Colon (tissue), 2 donors: ENCODE measurements at regions not wholly inside any gene's neighbourhood (a gene's known extent, or its start where the extent isn't known, plus 50 kb on each side); places are given as distances from the start of the nearest gene placed in this dataset.
"Not testable (repeated sequence)": the region's sequence is repeated elsewhere in the genome, so short reads cannot be mapped to it uniquely, and the experiment has no call there.

Source experiments
- FAIRE-seq: peaks from 2 replicates; lab custom pipeline; 2012; peaks lifted over from hg19 to GRCh38; lab: Jason Lieb, UNC
- donor health status: control.
- donor health status: control.

GRCh38 chr4:118504927-118505326 lies 152.1 kb upstream of the PRSS12 start:
- peak; percentile 84 for FAIRE-seq

GRCh38 chr4:118505491-118505890 lies 152.7 kb upstream of the PRSS12 start:
- not testable (repeated sequence) for FAIRE-seq

- not testable (repeated sequence) for FAIRE-seq
These were observed 160.1 kb upstream of the PRSS12 start for GRCh38 chr4:118512870-118513269.

GRCh38 chr4:118514332-118514731 lies 161.5 kb upstream of the PRSS12 start:
- FAIRE-seq: not testable (repeated sequence)

GRCh38 chr4:118516107-118516506 lies 163.3 kb upstream of the PRSS12 start:
- not testable (repeated sequence) for FAIRE-seq

GRCh38 chr4:118530107-118530506 lies 155.1 kb upstream of the METTL14 start:
- not testable (repeated sequence) for FAIRE-seq

- FAIRE-seq: peak; percentile 93
These were observed 153.2 kb upstream of the METTL14 start for GRCh38 chr4:118531947-118532346.

GRCh38 chr4:118535788-118536187 lies 149.4 kb upstream of the METTL14 start:
- FAIRE-seq: not testable (repeated sequence)

GRCh38 chr4:118539412-118540077 lies 145.6 kb upstream of the METTL14 start:
- peak; percentile 96 for FAIRE-seq

GRCh38 chr4:118556576-118556975 lies 128.6 kb upstream of the METTL14 start:
- FAIRE-seq: not testable (repeated sequence)

- no peak for FAIRE-seq
These were observed 127.8 kb upstream of the METTL14 start for GRCh38 chr4:118557298-118557851.

GRCh38 chr4:118558188-118558587 lies 127.0 kb upstream of the METTL14 start:
- not testable (repeated sequence) for FAIRE-seq

- FAIRE-seq: not testable (repeated sequence)
These were observed 123.6 kb upstream of the METTL14 start for GRCh38 chr4:118561559-118561958.

GRCh38 chr4:118566003-118566513 lies 119.1 kb upstream of the METTL14 start:
- FAIRE-seq: not testable (repeated sequence)

GRCh38 chr4:118572991-118573390 lies 112.2 kb upstream of the METTL14 start:
- FAIRE-seq: not testable (repeated sequence)

- FAIRE-seq: not testable (repeated sequence)
These were observed 110.8 kb upstream of the METTL14 start for GRCh38 chr4:118574251-118574913.

- not testable (repeated sequence) for FAIRE-seq
These were observed 110.1 kb upstream of the METTL14 start for GRCh38 chr4:118575057-118575456.

- not testable (repeated sequence) for FAIRE-seq
These were observed 109.5 kb upstream of the METTL14 start for GRCh38 chr4:118575726-118576125.

GRCh38 chr4:118576709-118577219 lies 108.4 kb upstream of the METTL14 start:
- FAIRE-seq: not testable (repeated sequence)

GRCh38 chr4:118585015-118585414 lies 100.2 kb upstream of the METTL14 start:
- no peak for FAIRE-seq

- FAIRE-seq: no peak
These were observed 98.8 kb upstream of the METTL14 start for GRCh38 chr4:118586357-118586790.

GRCh38 chr4:118587116-118587831 lies 97.9 kb upstream of the METTL14 start:
- FAIRE-seq: no peak
